PC-3 (cell line): ENCODE measurements at regions not wholly inside any gene's neighbourhood (a gene's known extent, or its start where the extent isn't known, plus 50 kb on each side); places are given as distances from the start of the nearest gene placed in this dataset.

Experiments used
- ATAC-seq: fragments of 200-7000 bp; cut with Tn5 transposase; 2 replicates; pipeline ENCODE4 v1.9.1; 2020; ENCODE audit warnings: mild to moderate bottlenecking, moderate library complexity
- BruUV-seq: library from RNA; stranded (reverse); fragments of 400-500 nt; replicated peaks from 2 replicates; lab custom pipeline; 2021; lab: Mats Ljungman, UMichigan
- CTCF ChIA-PET: fragments of 300-600 bp; sonication (Branson Sonifier 250); formaldehyde crosslinking; loops from one replicate; lab custom pipeline; 2022; ENCODE audit warnings: antibody characterized with exemption; lab: Charles Lee
- POLR2A ChIA-PET: fragments of 300-600 bp; sonication (Branson Sonifier 250); formaldehyde crosslinking; loops from one replicate; lab custom pipeline; 2022; ENCODE audit warnings: antibody characterized with exemption; ENCODE audit not compliant: unreplicated experiment; lab: Charles Lee
- DNase-seq: peaks from one replicate; pipeline ENCODE4 v3.0.0-alpha.2; 2015
- H2AFZ ChIP-seq: fragments of 300-600 bp; sonication (generic); 2 replicates; pipeline ENCODE4 v1.6.0; 2016; ENCODE audit warnings: antibody characterized with exemption, low read length
- H3F3A ChIP-seq: fragments of 300-600 bp; sonication (generic); one replicate; pipeline ENCODE4 v1.6.0; 2017; ENCODE audit warnings: antibody characterized with exemption, low read length, control low read depth, mild to moderate bottlenecking; ENCODE audit not compliant: unreplicated experiment
- H3K27ac ChIP-seq: fragments of 300-600 bp; sonication (generic); 2 replicates; pipeline ENCODE4 v1.5.1; 2016; ENCODE audit warnings: mild to moderate bottlenecking, low read length
- H3K27me3 ChIP-seq: fragments of 300-600 bp; sonication (generic); 2 replicates; pipeline ENCODE4 v1.6.1; 2016; ENCODE audit warnings: low read length, mixed read lengths
- H3K36me3 ChIP-seq: fragments of 300-600 bp; sonication (generic); 2 replicates; pipeline ENCODE4 v1.6.1; 2016; ENCODE audit warnings: low read depth, mixed run types, low read length, mixed read lengths
- H3K4me1 ChIP-seq: fragments of 300-600 bp; sonication (generic); 2 replicates; pipeline ENCODE4 v1.5.1; 2016; ENCODE audit warnings: low read length; ENCODE audit not compliant: insufficient read depth
- H3K4me2 ChIP-seq: fragments of 300-600 bp; sonication (generic); 2 replicates; pipeline ENCODE4 v1.6.0; 2016; ENCODE audit warnings: low read length
- H3K4me3 ChIP-seq: fragments of 300-600 bp; sonication (generic); 2 replicates; pipeline ENCODE4 v1.5.1; 2016; ENCODE audit warnings: mild to moderate bottlenecking, low read length, mixed read lengths
- H3K79me2 ChIP-seq: fragments of 300-600 bp; sonication (generic); 2 replicates; pipeline ENCODE4 v1.6.1; 2017; ENCODE audit warnings: low read length, mixed read lengths
- H3K9ac ChIP-seq: fragments of 300-600 bp; sonication (generic); 2 replicates; pipeline ENCODE4 v1.6.0; 2016; ENCODE audit warnings: mild to moderate bottlenecking, low read length
- H3K9me2 ChIP-seq: fragments of 300-600 bp; sonication (generic); replicated peaks from 2 replicates; pipeline ENCODE4 v1.6.1; 2016; ENCODE audit warnings: mixed run types, low read length, mixed read lengths
- H3K9me3 ChIP-seq: fragments of 300-600 bp; sonication (generic); 2 replicates; pipeline ENCODE4 v1.6.1; 2016; ENCODE audit warnings: low read length, mixed read lengths
- H4K20me1 ChIP-seq: fragments of 300-600 bp; sonication (generic); 2 replicates; pipeline ENCODE4 v1.6.1; 2016; ENCODE audit warnings: low read length, mixed read lengths
- CTCF ChIP-seq: fragments of 300-600 bp; sonication (generic); conservative IDR thresholded peaks from 2 replicates; pipeline ENCODE4 v1.5.1; 2017; ENCODE audit warnings: antibody characterized with exemption, low read depth, mild to moderate bottlenecking, low read length
- EZH2 ChIP-seq: fragments of 300-600 bp; sonication (generic); IDR thresholded peaks from one replicate; pipeline ENCODE4 v1.6.1; 2017; ENCODE audit warnings: antibody characterized with exemption, mild to moderate bottlenecking, low read length; ENCODE audit not compliant: unreplicated experiment
- EZH2phosphoT487 ChIP-seq: fragments of 300-600 bp; sonication (generic); IDR thresholded peaks from 2 replicates; pipeline ENCODE4 v1.6.1; 2018; ENCODE audit warnings: mild to moderate bottlenecking, antibody characterized with exemption, low read length, borderline replicate concordance
- intact Hi-C: fragments of 100-400 bp; cut with micrococcal nuclease; formaldehyde crosslinking; loops from 2 replicates; pipeline ENCODE4 v1.9.0; 2023

DNA sequence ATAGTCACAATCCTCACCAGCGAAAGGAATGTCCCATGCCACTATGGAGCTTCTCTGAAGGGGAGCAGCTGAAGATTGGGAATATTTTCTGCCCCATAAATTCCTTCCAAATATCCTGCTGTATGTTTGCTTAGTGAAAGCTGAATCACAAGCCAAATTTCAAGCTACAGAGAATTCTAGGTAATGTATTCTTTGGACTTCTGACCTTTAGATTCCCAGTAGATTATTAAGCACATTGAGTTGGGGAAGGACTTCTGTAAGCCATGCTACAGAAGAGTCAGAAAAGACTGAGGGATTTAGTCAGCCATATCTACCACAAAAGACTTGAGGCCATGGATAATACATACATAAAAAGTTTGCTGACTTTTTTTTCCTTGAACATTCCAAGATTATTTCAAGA is 1342.0 kb upstream of the NUDT12 start:
- Histone ChIP-seq H2AFZ (peak overlapping the region; percentile 20; the same call in 1 of the 2 replicates), H3K36me3 (no peaks in the 10 kb centered on the region), H3K9ac (no peak overlapping the region), H3K9me2 (no peaks in the 10 kb centered on the region), H4K20me1 (no peaks in the 10 kb centered on the region), H3K9me3 (no peaks in the 10 kb centered on the region), H3K79me2 (no peaks in the 10 kb centered on the region), H3K4me1 (peaks cover 31% of the 10 kb centered on the region), H3K27me3 (no peaks in the 10 kb centered on the region), H3K4me2 (peak overlapping the region; percentile 31), H3F3A (peaks cover 3% of the 10 kb centered on the region), H3K4me3 (no peak overlapping the region), H3K27ac (peak overlapping the region; percentile 58)
- ChIA-PET CTCF (no interaction called here), POLR2A (no interaction called here)
- TF ChIP-seq CTCF (no peak), EZH2 (no peak), EZH2phosphoT487 (no peak)
- intact Hi-C loops = loop anchor here (1.0 kb wide), 1 partner anchor 391 kb away; no protein-coding TSS in a partner anchor
- peak; percentile 94 for ATAC-seq
- no TSS peak for BruUV-seq
- DNase-seq = peak; percentile 91

DNA sequence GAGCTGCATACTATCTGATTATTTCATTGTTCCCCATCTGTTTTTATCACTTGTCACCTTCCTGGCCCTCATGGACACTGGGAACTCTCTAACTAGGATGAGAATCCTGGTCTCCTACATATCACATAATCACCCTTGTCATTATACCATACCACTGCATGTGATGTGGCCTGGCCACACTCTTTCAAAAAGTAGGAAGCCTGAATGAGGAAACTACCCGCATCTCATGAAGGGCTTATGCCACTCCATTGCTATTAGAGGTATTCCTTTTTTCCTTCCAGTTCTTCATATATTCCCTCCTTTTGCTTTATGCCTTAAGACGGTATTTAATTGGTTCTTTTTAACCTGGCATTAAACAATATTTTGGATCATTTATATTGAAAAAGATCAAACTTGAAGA is 1341.4 kb upstream of the NUDT12 start:
- DNase-seq (no peak), ATAC-seq (0 out of 2 replicates have a peak, but pooled peaks have one; percentile 5)
- ChIA-PET POLR2A (no interaction called here), CTCF (no interaction called here)
- Histone ChIP-seq H4K20me1 (no peaks in the 10 kb centered on the region), H3K9ac (no peak overlapping the region), H3K36me3 (no peaks in the 10 kb centered on the region), H3K4me3 (no peak overlapping the region), H3K79me2 (no peaks in the 10 kb centered on the region), H3K27me3 (no peaks in the 10 kb centered on the region), H3K4me2 (peak overlapping the region; percentile 31), H3K9me2 (no peaks in the 10 kb centered on the region), H3K4me1 (peaks cover 24% of the 10 kb centered on the region), H2AFZ (0 out of 2 replicates have a peak overlapping the region, but pooled peaks have one; percentile 20), H3K9me3 (no peaks in the 10 kb centered on the region), H3K27ac (peak overlapping the region; percentile 58), H3F3A (peaks cover 3% of the 10 kb centered on the region)
- intact Hi-C loops = loop anchor here (1.0 kb wide), 1 partner anchor 391 kb away; no protein-coding TSS in a partner anchor
- BruUV-seq = no TSS peak
- TF ChIP-seq EZH2 (no peak), CTCF (no peak), EZH2phosphoT487 (no peak)

DNA sequence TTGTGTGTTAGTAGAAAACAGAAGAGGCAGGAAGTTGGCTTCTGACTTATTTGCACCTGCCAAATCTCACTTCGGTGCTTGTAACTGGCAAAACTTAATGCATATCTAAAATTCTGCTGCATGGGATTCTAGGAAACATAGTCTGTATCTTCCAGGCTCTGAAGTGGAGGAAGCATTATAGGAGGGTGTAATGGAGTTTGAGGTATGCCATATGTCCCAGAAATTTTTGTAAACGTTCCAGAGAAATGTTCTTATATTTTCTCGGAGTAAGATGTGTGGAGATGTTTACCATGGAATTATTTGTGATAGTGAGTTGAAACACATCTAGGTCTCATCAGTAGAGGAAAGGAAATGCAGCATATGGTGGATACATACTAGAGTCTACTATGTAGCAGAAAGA is 1329.0 kb upstream of the NUDT12 start:
- Histone ChIP-seq H3K9ac (no peak overlapping the region), H3K4me2 (no peak overlapping the region), H4K20me1 (no peaks in the 10 kb centered on the region), H3K9me3 (no peaks in the 10 kb centered on the region), H3K9me2 (no peaks in the 10 kb centered on the region), H3K4me1 (no peaks in the 10 kb centered on the region), H2AFZ (no peak overlapping the region), H3F3A (no peaks in the 10 kb centered on the region), H3K4me3 (no peak overlapping the region), H3K79me2 (no peaks in the 10 kb centered on the region), H3K27ac (no peak overlapping the region), H3K27me3 (no peaks in the 10 kb centered on the region), H3K36me3 (no peaks in the 10 kb centered on the region)
- ATAC-seq (no peak), DNase-seq (no peak)
- TF ChIP-seq CTCF = no peak
- intact Hi-C loops = no loop called here
- BruUV-seq = no TSS peak
- POLR2A ChIA-PET = no interaction called here
- CTCF ChIA-PET = no interaction called here
